ENCODE measurements at regions not wholly inside any gene's neighbourhood (a gene's known extent, or its start where the extent isn't known, plus 50 kb on each side); places are given as distances from the start of the nearest gene placed in this dataset.

DNA sequence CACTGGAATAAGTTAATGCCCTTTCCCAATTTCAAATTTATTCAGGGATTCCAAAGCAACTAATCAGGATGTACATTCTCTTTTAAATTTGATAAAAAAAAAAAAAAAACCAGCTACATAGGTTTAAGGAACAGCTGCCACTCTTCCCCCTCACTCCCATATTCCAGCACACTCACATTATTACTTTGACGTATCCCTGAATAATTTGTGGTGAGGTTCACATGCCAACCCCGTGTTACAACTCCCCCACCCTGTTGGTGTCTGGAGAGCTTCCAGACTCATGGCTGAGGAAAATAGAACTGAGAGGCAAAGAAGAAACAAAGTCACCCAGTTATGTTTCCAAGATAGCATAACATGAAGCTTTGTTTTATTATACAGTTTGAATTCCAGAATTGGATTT lies 300.5 kb upstream of the MME start:
- H3K27me3 Mint-ChIP-seq: no peaks in the 10 kb centered on the region
- ATAC-seq: no peak
- no peak for DNase-seq
- no peaks in the 10 kb centered on the region for H3K4me1 Mint-ChIP-seq
- CTCF ChIA-PET: no interaction called here
- no peak overlapping the region for H3K27ac Mint-ChIP-seq
- H3K36me3 Mint-ChIP-seq: no peaks in the 10 kb centered on the region
- peaks cover 4% of the 10 kb centered on the region for H3K9me3 Mint-ChIP-seq (ENCODE audit: low read depth)
- H3K4me3 Mint-ChIP-seq: no peak overlapping the region

DNA sequence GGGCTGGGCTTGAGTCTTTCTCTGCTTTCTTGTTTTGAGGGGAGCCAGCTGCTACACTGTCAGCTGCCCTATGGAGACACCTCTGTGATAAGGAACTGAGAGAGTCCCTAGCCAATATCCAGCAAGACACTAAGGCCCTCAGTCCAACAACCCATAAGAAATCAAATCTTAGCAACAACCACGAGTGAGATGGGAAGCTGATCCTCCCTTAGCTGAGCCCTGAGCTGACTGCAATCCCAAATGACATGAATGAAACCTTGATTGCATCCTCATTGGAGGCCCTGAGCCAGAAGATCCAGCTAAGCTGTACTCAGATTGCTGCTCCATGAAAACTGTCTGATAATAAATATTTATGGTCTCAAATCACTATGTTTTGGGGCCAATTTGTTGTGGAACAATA lies 302.1 kb upstream of the MME start:
- Mint-ChIP-seq H3K9me3 (ENCODE audit: low read depth) (peaks cover 1% of the 10 kb centered on the region), H3K27ac (no peak overlapping the region), H3K4me3 (no peak overlapping the region), H3K27me3 (no peaks in the 10 kb centered on the region), H3K36me3 (no peaks in the 10 kb centered on the region), H3K4me1 (no peaks in the 10 kb centered on the region)
- CTCF ChIA-PET: no interaction called here
- DNase-seq (no peak), ATAC-seq (no peak)

DNA sequence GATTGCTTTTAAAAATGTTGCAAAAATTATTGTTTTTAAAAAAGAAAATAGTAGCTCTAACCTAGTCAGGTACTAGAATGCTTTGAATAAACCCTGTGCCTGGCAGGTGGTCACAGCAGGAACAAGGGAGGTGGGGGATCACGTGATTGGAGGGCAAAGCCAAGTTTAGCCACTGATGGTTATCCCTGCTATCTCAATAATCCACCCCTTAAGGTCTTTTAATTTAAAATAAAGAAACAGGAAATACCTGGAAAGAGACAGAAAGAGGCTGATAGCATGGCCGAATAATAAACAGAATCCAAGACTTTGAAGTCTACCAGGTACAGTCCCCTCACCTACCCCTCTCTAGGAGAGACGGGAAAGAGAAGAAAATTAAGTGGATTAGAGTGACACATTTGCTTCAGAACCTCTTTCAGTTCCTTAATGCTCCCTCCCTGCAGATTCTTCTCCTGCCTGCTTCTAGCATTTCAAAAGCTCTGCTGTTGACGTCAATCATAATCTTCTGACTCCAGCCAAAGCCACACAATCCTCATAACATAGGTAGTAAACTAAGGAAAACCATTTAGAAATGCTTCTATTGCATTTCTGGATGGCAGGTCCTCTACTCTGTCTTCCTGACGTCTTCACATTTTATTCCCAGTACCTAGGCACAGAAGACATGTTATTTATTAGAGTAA lies 303.4 kb upstream of the MME start:
- H3K4me1 Mint-ChIP-seq: no peaks in the 10 kb centered on the region
- H3K9me3 Mint-ChIP-seq (ENCODE audit: low read depth): peaks cover 1% of the 10 kb centered on the region
- no peak overlapping the region for H3K4me3 Mint-ChIP-seq
- no peak overlapping the region for H3K27ac Mint-ChIP-seq
- no peak for DNase-seq
- CTCF ChIA-PET: no interaction called here
- no peak for ATAC-seq
- H3K27me3 Mint-ChIP-seq: no peaks in the 10 kb centered on the region
- H3K36me3 Mint-ChIP-seq: no peaks in the 10 kb centered on the region

DNA sequence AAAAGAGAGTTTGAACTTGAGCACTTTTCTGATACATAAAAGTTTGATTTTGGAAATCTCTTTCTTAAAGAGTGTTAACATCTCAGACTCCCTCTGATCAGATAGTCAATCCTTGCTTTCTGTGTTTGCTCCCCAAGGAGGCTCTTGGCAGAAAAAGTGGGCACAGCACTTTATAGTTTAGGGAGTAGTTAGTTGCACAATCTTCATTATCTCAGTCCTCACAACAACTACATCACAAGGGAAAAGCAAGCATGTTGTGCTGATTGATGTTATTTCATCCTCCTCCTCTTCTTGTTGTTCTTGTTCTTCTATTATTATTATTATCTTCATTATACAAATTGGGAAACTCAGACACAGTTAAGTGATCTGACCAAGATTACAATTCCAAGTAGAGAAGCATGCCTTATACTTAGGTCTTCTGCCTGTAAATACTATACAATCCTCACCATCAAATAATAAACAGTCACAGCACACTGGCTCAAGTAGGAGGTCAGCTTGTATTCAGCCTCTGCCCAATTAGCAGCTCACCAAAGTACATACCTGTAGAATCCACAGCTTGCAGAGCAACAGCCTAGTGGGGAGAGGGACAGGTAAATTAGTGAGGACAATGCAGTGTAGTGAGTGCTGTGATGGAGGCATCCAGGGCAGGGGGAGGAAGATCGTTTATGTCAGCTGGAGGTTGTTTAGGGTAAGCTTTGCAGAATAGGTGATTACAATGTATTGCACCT lies 304.1 kb upstream of the MME start:
- Mint-ChIP-seq H3K4me1 (no peaks in the 10 kb centered on the region), H3K4me3 (no peak overlapping the region), H3K27me3 (no peaks in the 10 kb centered on the region), H3K9me3 (ENCODE audit: low read depth) (peaks cover 1% of the 10 kb centered on the region), H3K36me3 (no peaks in the 10 kb centered on the region), H3K27ac (no peak overlapping the region)
- DNase-seq: no peak
- CTCF ChIA-PET: no interaction called here
- no peak for ATAC-seq

DNA sequence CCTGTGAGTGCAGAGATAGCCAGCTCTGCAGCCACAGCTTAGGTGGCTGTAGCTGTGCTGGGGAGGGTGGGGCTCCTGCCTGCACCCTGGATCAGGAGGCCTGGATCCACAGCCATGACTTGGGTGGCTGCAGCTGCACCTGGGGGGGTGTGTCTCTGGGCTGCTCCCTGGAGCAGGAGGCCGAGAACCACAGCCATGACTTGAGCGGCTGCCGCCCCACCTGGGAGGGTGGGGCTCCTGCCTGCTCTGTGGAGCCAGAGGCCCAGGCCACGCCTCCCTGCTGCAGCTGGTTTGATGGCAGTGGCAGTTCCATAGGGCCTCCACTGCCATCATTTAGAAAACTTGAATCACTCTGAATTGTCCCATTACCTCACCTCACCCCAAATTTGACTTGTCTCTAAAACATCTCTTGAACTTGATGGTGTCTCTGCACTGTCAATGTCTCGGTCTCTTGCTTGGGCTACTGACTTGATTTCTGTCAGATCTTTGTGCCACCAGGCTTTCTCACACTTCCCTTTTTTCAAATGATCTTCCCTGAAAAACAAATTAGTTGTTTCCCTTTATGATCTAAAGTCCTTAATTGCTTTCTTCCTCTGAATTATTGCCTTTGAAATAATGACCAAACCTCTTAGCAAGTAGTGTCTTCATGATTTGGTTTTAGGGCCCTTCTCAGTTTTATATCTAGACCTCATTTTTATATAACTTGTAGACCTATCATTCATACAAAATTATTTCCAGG lies 313.2 kb upstream of the MME start:
- H3K36me3 Mint-ChIP-seq: no peaks in the 10 kb centered on the region
- H3K27me3 Mint-ChIP-seq: no peaks in the 10 kb centered on the region
- H3K9me3 Mint-ChIP-seq (ENCODE audit: low read depth): peaks cover 5% of the 10 kb centered on the region
- no peak overlapping the region for H3K27ac Mint-ChIP-seq
- DNase-seq: no peak
- ATAC-seq: no peak
- no peaks in the 10 kb centered on the region for H3K4me1 Mint-ChIP-seq
- no peak overlapping the region for H3K4me3 Mint-ChIP-seq
- CTCF ChIA-PET: no interaction called here

DNA sequence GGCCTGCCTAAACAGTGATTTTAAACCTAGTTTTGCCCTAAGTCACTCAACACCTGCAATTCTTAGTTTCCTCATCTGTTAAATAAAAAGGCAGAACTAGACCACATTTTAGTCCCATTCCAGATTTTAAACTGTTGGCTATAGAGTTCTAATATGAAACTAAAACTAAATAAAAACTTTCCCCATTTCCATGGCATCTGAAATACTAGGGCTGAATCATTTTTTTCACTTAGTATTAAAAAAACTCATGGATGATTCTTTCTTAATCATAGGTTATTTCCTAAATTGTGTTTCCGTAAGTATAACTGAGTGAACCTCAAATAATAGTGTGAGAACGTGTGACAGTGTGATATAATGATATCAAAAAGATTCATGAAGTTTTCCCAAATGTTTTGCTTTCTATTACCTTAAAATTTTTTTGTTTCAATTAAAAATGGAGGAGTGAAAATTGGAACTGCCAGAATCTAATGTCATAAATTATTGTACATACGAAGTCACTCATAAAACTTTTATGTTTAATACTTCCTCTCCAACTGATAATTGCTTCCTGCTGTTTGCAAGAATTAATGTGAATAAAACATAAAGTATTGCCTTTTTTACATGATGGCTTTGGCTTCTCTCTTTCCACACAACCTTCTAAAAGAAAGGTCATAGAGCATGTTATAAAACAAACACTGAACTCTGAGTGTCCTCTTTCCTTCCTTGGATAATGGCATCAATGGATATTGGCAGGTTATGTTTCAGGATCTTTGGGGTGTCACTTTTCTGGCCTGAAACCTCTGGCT lies 315.1 kb upstream of the MME start:
- Mint-ChIP-seq H3K27me3 (no peaks in the 10 kb centered on the region), H3K27ac (no peak overlapping the region), H3K4me1 (no peaks in the 10 kb centered on the region), H3K9me3 (ENCODE audit: low read depth) (peaks cover 8% of the 10 kb centered on the region), H3K36me3 (no peaks in the 10 kb centered on the region), H3K4me3 (no peak overlapping the region)
- CTCF ChIA-PET: no interaction called here
- DNase-seq: no peak
- no peak for ATAC-seq

DNA sequence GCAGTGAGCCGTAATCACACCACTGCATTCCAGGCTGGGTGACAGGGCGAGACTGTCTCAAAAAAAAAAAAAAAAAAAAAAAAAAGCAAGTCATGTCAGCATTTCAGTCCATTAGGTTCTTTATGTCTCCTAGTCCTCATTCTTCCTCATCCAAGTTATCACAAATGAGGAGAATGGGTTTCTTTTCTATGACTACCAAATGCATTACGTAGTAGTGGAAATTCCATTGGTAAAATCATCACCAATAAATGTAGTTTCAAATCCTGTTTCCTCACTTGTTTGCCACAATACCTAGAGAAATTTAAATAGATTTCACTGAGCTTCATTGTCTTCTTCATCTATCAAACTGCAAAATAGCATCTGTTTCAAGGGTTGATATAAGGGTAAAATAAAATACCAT lies 317.6 kb upstream of the MME start:
- CTCF ChIA-PET: no interaction called here
- Mint-ChIP-seq H3K36me3 (no peaks in the 10 kb centered on the region), H3K9me3 (ENCODE audit: low read depth) (peaks cover 3% of the 10 kb centered on the region), H3K4me3 (no peak overlapping the region), H3K27ac (no peak overlapping the region), H3K27me3 (no peaks in the 10 kb centered on the region), H3K4me1 (no peaks in the 10 kb centered on the region)
- DNase-seq (no peak), ATAC-seq (no peak)

DNA sequence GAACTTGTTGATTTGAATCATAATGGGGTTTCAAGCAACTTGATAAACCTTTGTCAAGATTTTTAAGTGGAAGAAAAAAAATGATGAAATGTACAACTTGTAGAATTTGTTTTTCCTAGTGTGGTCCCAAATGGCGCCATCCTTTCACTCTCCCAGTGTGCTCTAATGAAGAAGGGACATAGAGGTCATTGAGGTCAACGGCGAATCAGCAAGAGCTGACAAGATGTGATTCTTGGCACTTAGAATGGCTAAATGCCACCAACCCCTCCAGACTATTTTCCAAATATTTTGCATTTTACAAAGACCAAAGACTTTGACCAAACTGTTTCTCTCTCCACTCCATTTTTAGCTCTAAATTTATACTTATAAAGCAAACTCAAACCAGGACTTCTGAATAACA lies 320.2 kb upstream of the MME start:
- no peak for DNase-seq
- Mint-ChIP-seq H3K27ac (no peak overlapping the region), H3K4me3 (no peak overlapping the region), H3K27me3 (no peaks in the 10 kb centered on the region), H3K36me3 (no peaks in the 10 kb centered on the region), H3K4me1 (no peaks in the 10 kb centered on the region), H3K9me3 (ENCODE audit: low read depth) (peaks cover 3% of the 10 kb centered on the region)
- CTCF ChIA-PET: no interaction called here
- no peak for ATAC-seq

DNA sequence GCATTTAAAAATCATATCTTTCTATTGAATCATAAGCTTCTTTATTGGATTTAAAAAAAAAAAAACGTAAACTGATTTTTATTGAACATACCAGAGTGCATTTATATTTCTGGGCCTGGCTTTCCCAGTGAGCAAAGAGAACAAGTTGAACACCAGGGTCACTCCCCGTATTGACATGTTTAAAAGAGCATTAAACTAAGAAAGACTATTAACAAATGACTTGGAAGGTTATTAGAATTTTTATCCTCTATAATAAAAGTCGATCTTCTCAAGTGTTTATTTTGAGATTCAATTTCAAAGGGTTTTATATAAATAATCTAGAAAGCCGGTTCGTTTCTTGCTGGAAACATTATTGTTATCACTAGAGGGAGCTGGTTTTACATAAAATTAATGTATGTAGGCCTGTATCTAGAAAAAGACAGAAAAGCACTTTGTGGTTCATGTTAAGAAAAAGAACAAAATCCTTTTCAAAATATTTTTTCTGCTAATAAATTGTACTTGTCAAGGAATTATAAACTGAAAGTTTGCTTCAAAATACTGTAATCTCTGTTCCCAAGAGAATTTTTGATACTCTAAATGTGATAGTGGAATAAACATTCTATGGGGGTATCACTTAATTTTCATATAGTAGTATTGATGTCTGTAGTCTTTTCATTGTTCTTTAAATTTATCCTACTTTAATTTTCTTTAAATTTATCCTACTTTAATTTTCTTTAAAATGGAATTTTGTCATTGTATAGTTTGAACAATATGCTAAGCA lies 321.8 kb upstream of the MME start:
- CTCF ChIA-PET: no interaction called here
- H3K4me1 Mint-ChIP-seq: no peaks in the 10 kb centered on the region
- H3K9me3 Mint-ChIP-seq (ENCODE audit: low read depth): peaks cover 3% of the 10 kb centered on the region
- no peak overlapping the region for H3K27ac Mint-ChIP-seq
- no peak for ATAC-seq
- DNase-seq: no peak
- no peaks in the 10 kb centered on the region for H3K36me3 Mint-ChIP-seq
- H3K27me3 Mint-ChIP-seq: no peaks in the 10 kb centered on the region
- H3K4me3 Mint-ChIP-seq: no peak overlapping the region

DNA sequence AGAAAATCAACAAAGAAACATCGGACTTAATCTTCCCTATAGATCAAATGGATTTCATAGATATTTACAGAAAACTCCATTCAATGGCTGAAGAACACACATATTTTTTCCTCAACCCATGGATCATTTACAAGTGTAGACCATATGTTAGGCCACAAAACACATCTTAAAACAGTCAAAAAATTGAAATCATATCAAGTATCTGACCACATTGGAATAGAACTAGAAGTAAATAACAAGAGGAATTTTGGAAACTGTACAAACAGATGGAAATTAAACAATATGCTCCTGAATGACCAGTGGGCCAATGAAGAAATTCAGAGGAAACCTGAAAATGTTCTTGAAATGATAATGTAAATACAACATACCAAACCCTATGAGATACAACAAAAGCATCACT lies 323.1 kb upstream of the GPR149 start:
- H3K4me3 Mint-ChIP-seq: no peak overlapping the region
- H3K27ac Mint-ChIP-seq: no peak overlapping the region
- ATAC-seq (no peak), DNase-seq (no peak)
- H3K4me1 Mint-ChIP-seq: no peaks in the 10 kb centered on the region
- H3K9me3 Mint-ChIP-seq (ENCODE audit: low read depth): peaks cover 5% of the 10 kb centered on the region
- H3K27me3 Mint-ChIP-seq: no peaks in the 10 kb centered on the region
- CTCF ChIA-PET: no interaction called here
- H3K36me3 Mint-ChIP-seq: no peaks in the 10 kb centered on the region

DNA sequence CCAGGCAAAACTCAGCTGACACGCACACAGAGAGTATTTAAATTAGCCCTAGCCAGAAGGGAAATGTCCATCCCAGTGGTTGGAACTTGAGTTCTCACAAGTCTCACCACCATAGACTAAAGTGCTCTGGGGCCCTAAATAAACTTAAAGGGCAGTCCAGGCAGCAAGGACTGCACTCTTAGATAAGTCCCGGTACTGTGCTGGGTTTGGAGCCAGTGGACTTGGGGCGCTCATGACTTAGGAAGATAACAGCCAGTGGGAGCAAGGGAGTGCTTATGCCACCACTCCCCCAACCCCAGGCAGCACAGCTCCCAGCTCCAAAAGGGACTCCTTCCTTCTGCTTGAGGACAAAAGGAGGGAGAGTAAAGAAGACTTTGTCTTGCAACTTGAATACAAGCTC lies 319.5 kb upstream of the GPR149 start:
- Mint-ChIP-seq H3K27ac (no peak overlapping the region), H3K4me1 (no peaks in the 10 kb centered on the region), H3K36me3 (no peaks in the 10 kb centered on the region), H3K4me3 (no peak overlapping the region), H3K9me3 (ENCODE audit: low read depth) (peaks cover 5% of the 10 kb centered on the region), H3K27me3 (no peaks in the 10 kb centered on the region)
- CTCF ChIA-PET: no interaction called here
- no peak for ATAC-seq
- no peak for DNase-seq

DNA sequence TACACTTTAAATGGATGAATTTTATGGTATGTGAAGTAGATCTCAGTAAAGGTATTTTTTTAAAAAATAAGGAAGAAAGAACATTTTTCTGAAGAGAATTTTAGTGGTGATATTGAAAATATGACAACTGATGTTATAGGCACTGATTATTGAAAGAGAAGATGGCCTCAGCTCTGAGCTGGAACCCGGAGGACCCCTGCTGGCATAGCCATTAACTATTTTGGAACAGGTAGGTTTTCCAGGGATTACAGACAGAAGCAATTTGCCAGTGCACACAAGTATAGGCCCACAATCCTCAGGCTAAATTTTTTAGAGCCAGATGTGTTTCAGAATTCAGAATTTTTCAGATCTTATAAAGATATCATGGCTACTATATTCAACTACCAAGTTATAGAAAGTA lies 315.9 kb upstream of the GPR149 start:
- no peak for ATAC-seq
- no peak for DNase-seq
- H3K9me3 Mint-ChIP-seq (ENCODE audit: low read depth): peaks cover 8% of the 10 kb centered on the region
- H3K27me3 Mint-ChIP-seq: no peaks in the 10 kb centered on the region
- no peaks in the 10 kb centered on the region for H3K36me3 Mint-ChIP-seq
- CTCF ChIA-PET: no interaction called here
- no peak overlapping the region for H3K4me3 Mint-ChIP-seq
- no peaks in the 10 kb centered on the region for H3K4me1 Mint-ChIP-seq
- no peak overlapping the region for H3K27ac Mint-ChIP-seq

DNA sequence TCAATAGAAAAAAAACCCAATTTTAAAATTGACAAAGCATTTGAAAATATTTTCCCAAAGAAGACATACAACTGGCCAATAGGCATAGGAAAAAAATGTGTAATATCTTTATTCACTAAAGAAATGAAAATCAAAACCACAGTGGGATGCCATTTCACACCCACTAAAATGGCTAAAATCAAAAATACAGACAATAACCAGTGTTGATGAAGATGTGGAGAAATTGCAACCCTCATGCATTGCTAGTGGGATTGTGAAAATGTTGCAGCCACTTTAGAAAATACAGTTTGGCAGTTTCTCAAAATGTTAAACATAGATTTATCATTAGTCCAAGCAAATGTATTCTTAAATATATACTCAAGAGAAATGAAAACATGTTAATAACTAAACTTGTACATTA lies 315.1 kb upstream of the GPR149 start:
- Mint-ChIP-seq H3K4me3 (no peak overlapping the region), H3K36me3 (no peaks in the 10 kb centered on the region), H3K4me1 (no peaks in the 10 kb centered on the region), H3K27ac (no peak overlapping the region), H3K27me3 (no peaks in the 10 kb centered on the region), H3K9me3 (ENCODE audit: low read depth) (peaks cover 12% of the 10 kb centered on the region)
- DNase-seq (no peak), ATAC-seq (no peak)
- CTCF ChIA-PET: no interaction called here

All from activated CD8-positive, alpha-beta memory T cell treated with anti-CD3 and anti-CD28 coated beads, Interleukin-2, amount 10 ng/mL, durations not matched to agents 7 days and 5 days (primary cell).